Pancreas (tissue), 10 donors: ENCODE measurements at regions not wholly inside any gene's neighbourhood (a gene's known extent, or its start where the extent isn't known, plus 50 kb on each side); places are given as distances from the start of the nearest gene placed in this dataset.

Source experiments
- ATAC-seq, 4 donors: fragments of 200-7000 bp; cut with Tn5 transposase; one replicate each; pipeline versions ENCODE4 v1.8.0 to v1.9.1; 2020; ENCODE audit warnings: mild to moderate bottlenecking in 4 of 4, moderate library complexity in 4 of 4
- DNase-seq, 6 donors: peaks; one replicate each; pipeline ENCODE4 v3.0.0-alpha.2; 2020
- FAIRE-seq: peaks from 2 replicates; lab custom pipeline; 2012; peaks lifted over from hg19 to GRCh38; lab: Jason Lieb, UNC
- H3K27ac ChIP-seq, 4 donors: fragments of 200-600 bp; sonication (generic); 1 replicate in 3 of 4; 2 replicates in 1 of 4; pipeline versions ENCODE4 v1.5.0 to v1.8.0; 2020
- H3K27me3 ChIP-seq, 4 donors: fragments of 200-600 bp; one replicate each; pipeline ENCODE4 v1.8.0; 2021
- H3K36me3 ChIP-seq, 3 donors: fragments of 200-600 bp; sonication (generic) in 1 of 3; one replicate each; pipeline versions ENCODE4 v1.5.0 to v1.8.0; 2020 to 2021
- H3K4me1 ChIP-seq, 3 donors: fragments of 200-600 bp; one replicate each; pipeline ENCODE4 v1.8.0; 2021
- H3K4me3 ChIP-seq, 4 donors: fragments of 200-600 bp; sonication (generic) in 2 of 4; one replicate each; pipeline versions ENCODE4 v1.5.0 to v1.8.0; 2020 to 2021
- H3K9me3 ChIP-seq, 4 donors: fragments of 200-600 bp; one replicate each; pipeline ENCODE4 v1.8.0; 2021
- WGBS, 2 donors: extraction: QIAGEN DNeasy Blood & Tissue Kit; methylation state at CpG; one replicate each; pipeline ENCODE4 v1.1.7; 2013; 5-methylcytosine and 5-hydroxymethylcytosine counted together
- intact Hi-C, 3 donors: fragments of 100-400 bp; cut with DNase I; formaldehyde crosslinking; loops; one replicate each; pipeline versions ENCODE4 v1.11.1 to v1.14.2; 2022
- TF ChIP-seq, protein P1 (sequence below), 4 donors: fragments of 200-600 bp; sonication (generic) in 3 of 4; IDR thresholded peaks; one replicate each; pipeline versions ENCODE4 v1.5.0 to v1.8.0; 2021; ENCODE audit warnings: antibody characterized with exemption in 4 of 4
- donor health status: healthy with polysubstance abuse.
- donor health status: DM: no; HTN: no; CAD: no; lungs with moderate emphysema.
- donor health status: DM: no; HTN: no; CAD: no.
- donor health status: control.
- donor health status: control.
- donor health status: Bipolar disorder and iron deficiency.
- donor health status: DM: yes; HTN: yes; CAD: no.
- donor health status: DM: no; HTN: no; CAD: no.
- donor health status: DM: no; HTN: no; CAD: no.
- donor health status: DM: yes; HTN: yes; CAD: no.

DNA sequence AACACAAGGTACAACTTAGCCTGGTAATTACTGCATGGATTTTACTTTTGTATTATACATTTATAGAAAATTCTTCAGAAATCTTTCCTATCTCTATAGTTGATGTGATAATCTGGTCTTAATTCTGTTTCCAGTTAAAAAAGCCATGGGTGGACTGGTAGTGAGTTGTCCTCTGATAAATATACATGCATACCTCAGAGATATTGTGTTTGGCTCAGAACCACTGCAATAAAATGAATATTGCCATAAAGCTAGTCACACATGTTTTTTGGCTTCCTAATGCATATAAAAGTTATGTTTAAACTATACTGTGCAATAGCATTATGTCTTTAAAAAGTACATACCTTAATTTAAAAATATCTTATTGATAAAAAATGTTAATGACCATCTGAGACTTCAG, 708.6 kb upstream of the MARCKS start:
- intact Hi-C loops = no loop called here
- H3K27ac ChIP-seq = no peak overlapping the region
- DNase-seq (no peak), ATAC-seq (no peak), FAIRE-seq (no peak)
- no peak overlapping the region for H3K4me3 ChIP-seq
- no peaks in the 10 kb centered on the region for H3K4me1 ChIP-seq
- H3K9me3 ChIP-seq = no peaks in the 10 kb centered on the region
- no peaks in the 10 kb centered on the region for H3K36me3 ChIP-seq
- H3K27me3 ChIP-seq = no peaks in the 10 kb centered on the region
- TF ChIP-seq, protein P1, sequence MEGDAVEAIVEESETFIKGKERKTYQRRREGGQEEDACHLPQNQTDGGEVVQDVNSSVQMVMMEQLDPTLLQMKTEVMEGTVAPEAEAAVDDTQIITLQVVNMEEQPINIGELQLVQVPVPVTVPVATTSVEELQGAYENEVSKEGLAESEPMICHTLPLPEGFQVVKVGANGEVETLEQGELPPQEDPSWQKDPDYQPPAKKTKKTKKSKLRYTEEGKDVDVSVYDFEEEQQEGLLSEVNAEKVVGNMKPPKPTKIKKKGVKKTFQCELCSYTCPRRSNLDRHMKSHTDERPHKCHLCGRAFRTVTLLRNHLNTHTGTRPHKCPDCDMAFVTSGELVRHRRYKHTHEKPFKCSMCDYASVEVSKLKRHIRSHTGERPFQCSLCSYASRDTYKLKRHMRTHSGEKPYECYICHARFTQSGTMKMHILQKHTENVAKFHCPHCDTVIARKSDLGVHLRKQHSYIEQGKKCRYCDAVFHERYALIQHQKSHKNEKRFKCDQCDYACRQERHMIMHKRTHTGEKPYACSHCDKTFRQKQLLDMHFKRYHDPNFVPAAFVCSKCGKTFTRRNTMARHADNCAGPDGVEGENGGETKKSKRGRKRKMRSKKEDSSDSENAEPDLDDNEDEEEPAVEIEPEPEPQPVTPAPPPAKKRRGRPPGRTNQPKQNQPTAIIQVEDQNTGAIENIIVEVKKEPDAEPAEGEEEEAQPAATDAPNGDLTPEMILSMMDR (IDR thresholded peaks at IDR 0.05) = no peak

DNA sequence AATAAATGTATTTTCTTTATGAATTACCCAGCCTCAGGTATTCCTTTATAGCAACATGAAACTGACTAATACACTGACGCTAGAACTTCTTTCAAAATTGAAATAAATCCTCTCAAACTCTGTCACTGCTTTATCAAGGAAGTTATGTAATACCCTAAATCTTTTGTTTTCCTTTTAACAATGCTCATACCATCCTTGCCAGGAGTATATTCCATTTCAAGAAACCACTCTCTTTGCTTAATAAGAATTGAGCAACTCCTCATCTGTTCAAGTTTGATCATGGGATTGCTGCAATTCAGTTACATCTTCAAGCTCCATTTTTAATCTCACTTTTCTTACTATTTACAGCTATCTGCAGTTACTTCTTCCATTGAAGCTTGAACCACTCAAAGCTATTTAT, 707.6 kb upstream of the MARCKS start:
- Histone ChIP-seq H3K4me1 (no peaks in the 10 kb centered on the region), H3K4me3 (no peak overlapping the region), H3K36me3 (no peaks in the 10 kb centered on the region), H3K9me3 (no peaks in the 10 kb centered on the region), H3K27me3 (no peaks in the 10 kb centered on the region), H3K27ac (no peak overlapping the region)
- ATAC-seq = no peak
- intact Hi-C loops = no loop called here
- no peak for DNase-seq
- TF ChIP-seq, protein P1 (IDR thresholded peaks at IDR 0.05) = no peak
- no peak for FAIRE-seq
- WGBS, 2 donors = 85 to 90% methylated on average over 1 of the region's 1 CpG

DNA sequence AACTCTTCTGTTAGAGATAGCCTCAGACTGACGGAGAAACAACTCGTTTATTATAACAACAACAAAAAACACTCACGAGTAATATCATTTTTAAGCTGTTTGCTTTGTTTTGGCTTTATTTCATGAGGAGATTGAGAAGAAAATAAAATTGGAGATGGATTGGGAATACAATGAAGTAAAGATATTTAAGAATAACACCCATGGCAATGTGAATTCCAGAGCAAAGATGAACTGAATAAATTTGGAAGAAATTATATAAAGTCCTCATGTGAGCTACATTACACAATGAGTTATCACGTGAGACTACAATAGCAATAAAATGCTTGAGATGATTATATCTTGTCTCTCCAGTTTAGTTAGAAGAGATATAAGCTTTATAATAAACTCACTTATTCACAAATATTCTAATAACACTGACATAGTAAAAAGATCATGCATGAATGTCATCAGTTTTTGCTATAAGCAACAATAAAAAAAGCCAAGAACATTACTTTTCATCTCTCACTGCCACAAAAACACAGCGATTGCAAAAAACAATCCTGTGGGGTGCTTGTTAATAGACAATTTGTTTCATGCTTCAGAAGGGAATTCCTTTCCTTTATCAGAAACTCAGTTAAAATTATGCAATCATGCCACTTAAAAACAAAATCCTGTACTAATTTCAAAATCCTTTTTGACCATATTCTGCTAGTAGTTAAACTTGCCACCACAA, 696.7 kb upstream of the MARCKS start:
- no peaks in the 10 kb centered on the region for H3K27me3 ChIP-seq
- H3K4me1 ChIP-seq = peaks cover 0 to 9% (median 0%) of the 10 kb centered on the region in 3 donors
- H3K9me3 ChIP-seq = no peaks in the 10 kb centered on the region
- DNase-seq (no peak), ATAC-seq (no peak), FAIRE-seq (no peak)
- no peaks in the 10 kb centered on the region for H3K36me3 ChIP-seq
- intact Hi-C loops = no loop called here
- no peak overlapping the region for H3K4me3 ChIP-seq
- TF ChIP-seq, protein P1 (IDR thresholded peaks at IDR 0.05) = no peak
- no peak overlapping the region for H3K27ac ChIP-seq
- 60 to 67% methylated on average over 5 of the region's 5 CpGs for WGBS, 2 donors

DNA sequence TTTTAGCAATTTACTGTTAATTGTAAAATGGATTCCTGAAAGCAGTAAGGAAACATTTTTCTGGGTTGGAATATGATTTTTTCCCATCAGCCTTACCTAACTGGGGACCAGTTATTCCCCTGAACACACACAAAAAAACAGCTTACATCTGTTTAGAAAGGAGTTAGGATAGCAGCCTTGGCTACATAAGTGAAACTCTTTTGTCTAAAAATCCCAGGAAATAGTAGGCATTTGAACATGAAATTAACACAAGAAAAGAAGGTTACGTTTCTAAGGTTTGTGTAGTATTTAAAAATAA, 696.2 kb upstream of the MARCKS start:
- ATAC-seq = no peak

DNA sequence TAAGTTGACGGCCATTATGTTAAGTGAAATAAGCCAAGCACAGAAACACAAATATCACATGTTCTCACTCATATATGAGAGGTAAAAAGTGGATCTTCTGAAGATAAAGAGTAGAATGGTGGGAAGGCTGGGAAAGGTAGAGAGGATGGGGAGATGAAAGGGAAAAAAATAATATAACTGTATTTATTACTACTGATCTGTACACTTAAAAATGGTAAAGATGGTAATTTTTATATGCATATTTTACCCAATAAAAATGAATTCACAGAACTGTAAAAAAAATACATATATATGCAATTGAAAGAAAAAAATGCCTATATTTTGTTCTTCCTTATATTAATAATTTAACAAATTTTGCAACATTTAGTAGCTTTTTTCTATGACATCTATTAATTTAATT, 694.4 kb upstream of the MARCKS start:
- Histone ChIP-seq H3K27ac (no peak overlapping the region), H3K36me3 (no peaks in the 10 kb centered on the region), H3K4me3 (no peak overlapping the region), H3K4me1 (peaks cover 0 to 9% (median 3%) of the 10 kb centered on the region in 3 donors), H3K27me3 (no peaks in the 10 kb centered on the region), H3K9me3 (no peaks in the 10 kb centered on the region)
- TF ChIP-seq, protein P1 (IDR thresholded peaks at IDR 0.05) = no peak
- peak; percentile 60 for FAIRE-seq
- intact Hi-C loops = no loop called here
- 91 to 93% methylated on average over 1 of the region's 1 CpG for WGBS, 2 donors
- no peak for ATAC-seq
- DNase-seq = no peak

More for the DNA sequence above, 696.2 kb upstream of the MARCKS start:
- Histone ChIP-seq H3K36me3 (no peaks in the 10 kb centered on the region), H3K4me3 (no peak overlapping the region), H3K27me3 (no peaks in the 10 kb centered on the region), H3K9me3 (no peaks in the 10 kb centered on the region), H3K4me1 (peaks cover 0 to 9% (median 0%) of the 10 kb centered on the region in 3 donors), H3K27ac (no peak overlapping the region)
- FAIRE-seq = no peak
- TF ChIP-seq, protein P1 (IDR thresholded peaks at IDR 0.05) = no peak
- intact Hi-C loops = no loop called here
- DNase-seq = no peak
- WGBS, 2 donors = 87 to 90% methylated on average over 1 of the region's 1 CpG
